HUES6 (cell line): ENCODE measurements at regions not wholly inside any gene's neighbourhood (a gene's known extent, or its start where the extent isn't known, plus 50 kb on each side); places are given as distances from the start of the nearest gene placed in this dataset.
A peak's percentile ranks its signal among the peaks of the same experiment; 100 is the strongest.

Experiments used
- H3K27ac ChIP-seq: 2 replicates; pipeline ENCODE4 v1.7.0; 2013; ENCODE audit warnings: low read depth, mild to moderate bottlenecking, low read length, inconsistent platforms
- H3K27me3 ChIP-seq: 2 replicates; pipeline ENCODE4 v1.6.1; 2013; ENCODE audit warnings: low read length; ENCODE audit not compliant: control insufficient read depth, insufficient read depth
- H3K36me3 ChIP-seq: 2 replicates; pipeline ENCODE4 v1.6.1; 2013; ENCODE audit warnings: low read length; ENCODE audit not compliant: control insufficient read depth, insufficient read depth
- H3K4me1 ChIP-seq: 2 replicates; pipeline ENCODE4 v1.6.1; 2013; ENCODE audit warnings: low read length; ENCODE audit not compliant: control insufficient read depth, insufficient read depth
- H3K4me3 ChIP-seq: 2 replicates; pipeline ENCODE4 v1.5.1; 2013; ENCODE audit warnings: low read depth, low read length
- H3K9ac ChIP-seq: one replicate; pipeline ENCODE4 v1.6.1; 2013; ENCODE audit warnings: mild to moderate bottlenecking, low read length
- H3K9me3 ChIP-seq: 2 replicates; pipeline ENCODE4 v1.6.1; 2013; ENCODE audit warnings: low read depth, low read length; ENCODE audit not compliant: control insufficient read depth, insufficient read depth

DNA sequence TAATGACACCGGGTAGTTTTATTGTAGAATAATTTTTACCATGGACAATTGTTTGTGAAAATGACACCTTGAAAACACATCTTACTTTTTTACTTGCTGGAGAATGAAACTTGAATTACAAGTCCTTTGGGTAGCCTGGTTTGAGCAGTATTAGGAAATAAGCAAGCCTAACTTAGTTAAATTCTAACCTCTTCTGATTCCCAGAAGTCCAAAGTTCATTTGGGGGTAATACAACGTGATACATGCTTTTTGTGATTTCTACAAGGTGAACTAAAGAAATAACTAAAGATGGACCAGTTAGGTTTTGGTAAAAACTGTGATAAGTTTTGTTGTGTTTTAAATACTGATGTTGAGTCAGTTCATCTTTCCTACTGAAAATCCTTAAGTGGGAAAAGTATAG lies 135.4 kb upstream of the DMRT1 start:
- H3K9me3 ChIP-seq, result no peaks in the 10 kb centered on the region
- peaks cover 5% of the 10 kb centered on the region for H3K36me3 ChIP-seq
- no peaks in the 10 kb centered on the region for H3K27me3 ChIP-seq
- H3K4me1 ChIP-seq, result peaks cover 18% of the 10 kb centered on the region
- no peak overlapping the region for H3K4me3 ChIP-seq
- peak overlapping the region; percentile 11 for H3K9ac ChIP-seq
- peak overlapping the region; percentile 17; the same call in 1 of the 2 replicates for H3K27ac ChIP-seq

DNA sequence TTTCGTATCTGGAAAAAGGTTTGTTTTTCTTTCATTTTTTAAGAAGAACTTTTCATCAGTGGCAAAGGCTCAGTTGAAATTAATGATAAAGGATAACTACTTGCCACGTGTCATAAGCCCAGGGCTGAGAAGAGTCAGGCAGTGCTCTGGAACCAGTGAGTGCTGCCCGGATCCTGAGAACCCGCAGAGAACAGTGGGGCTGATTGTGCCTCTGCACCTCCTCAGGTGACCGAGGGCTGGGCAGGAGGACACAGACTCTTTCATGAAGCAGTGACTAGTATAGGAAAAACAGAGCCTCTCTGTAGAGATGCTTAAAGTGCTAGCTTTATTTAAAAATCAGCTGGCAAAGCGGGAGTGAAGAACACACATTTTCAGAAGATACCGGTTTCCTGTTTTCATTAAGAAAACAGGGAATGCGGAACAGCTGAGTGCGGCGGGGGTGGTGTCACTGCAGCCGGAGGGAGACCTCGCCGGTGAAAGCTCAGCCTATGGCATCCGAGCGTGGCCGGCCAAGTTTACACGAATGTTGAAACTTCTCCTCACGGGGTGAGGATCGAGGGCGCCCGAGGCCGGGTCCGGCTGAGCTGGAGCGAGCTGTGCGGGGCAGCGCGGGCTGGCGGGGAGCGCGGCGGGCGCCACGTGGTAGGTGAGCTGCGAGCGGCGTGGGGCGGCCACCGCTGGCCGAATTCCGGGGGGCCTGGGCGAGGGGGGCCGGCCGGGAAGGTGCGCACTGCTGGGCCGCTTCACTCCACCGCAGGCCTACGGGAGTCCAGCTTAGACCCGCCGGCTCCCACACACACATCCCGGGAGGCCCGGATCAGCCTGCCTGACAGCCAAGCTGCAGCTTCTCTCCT lies 134.7 kb upstream of the DMRT1 start:
- H3K27ac ChIP-seq, result peak overlapping the region; percentile 17; the same call in 1 of the 2 replicates
- H3K4me3 ChIP-seq, result peak overlapping the region; percentile 49
- no peaks in the 10 kb centered on the region for H3K9me3 ChIP-seq
- H3K4me1 ChIP-seq, result peaks cover 18% of the 10 kb centered on the region
- peaks cover 13% of the 10 kb centered on the region for H3K36me3 ChIP-seq
- H3K27me3 ChIP-seq, result no peaks in the 10 kb centered on the region
- peak overlapping the region; percentile 61 for H3K9ac ChIP-seq

DNA sequence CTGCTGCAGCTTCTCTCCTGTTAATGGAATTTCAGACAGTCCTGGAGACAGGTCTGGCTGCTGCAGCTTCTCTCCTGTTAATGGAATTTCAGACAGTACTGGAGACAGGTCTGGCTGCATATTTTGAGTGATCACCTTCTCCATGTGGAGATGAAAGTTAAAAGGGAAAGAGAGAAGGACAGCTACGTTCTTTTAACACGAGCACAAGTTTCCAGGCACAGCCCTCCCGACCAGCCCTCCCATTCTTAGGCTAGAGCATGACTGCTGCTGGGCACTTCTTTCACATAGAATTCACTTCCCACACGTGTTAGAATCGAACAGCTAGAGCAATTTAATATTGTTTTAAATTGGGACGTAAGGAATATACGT lies 133.3 kb upstream of the DMRT1 start:
- Histone ChIP-seq H3K9me3 (no peaks in the 10 kb centered on the region), H3K4me1 (peaks cover 18% of the 10 kb centered on the region), H3K36me3 (peaks cover 26% of the 10 kb centered on the region), H3K9ac (peak overlapping the region; percentile 62), H3K4me3 (0 out of 2 replicates have a peak overlapping the region, but pooled peaks have one; percentile 2), H3K27ac (no peak overlapping the region; the same call in 1 of the 2 replicates), H3K27me3 (no peaks in the 10 kb centered on the region)

DNA sequence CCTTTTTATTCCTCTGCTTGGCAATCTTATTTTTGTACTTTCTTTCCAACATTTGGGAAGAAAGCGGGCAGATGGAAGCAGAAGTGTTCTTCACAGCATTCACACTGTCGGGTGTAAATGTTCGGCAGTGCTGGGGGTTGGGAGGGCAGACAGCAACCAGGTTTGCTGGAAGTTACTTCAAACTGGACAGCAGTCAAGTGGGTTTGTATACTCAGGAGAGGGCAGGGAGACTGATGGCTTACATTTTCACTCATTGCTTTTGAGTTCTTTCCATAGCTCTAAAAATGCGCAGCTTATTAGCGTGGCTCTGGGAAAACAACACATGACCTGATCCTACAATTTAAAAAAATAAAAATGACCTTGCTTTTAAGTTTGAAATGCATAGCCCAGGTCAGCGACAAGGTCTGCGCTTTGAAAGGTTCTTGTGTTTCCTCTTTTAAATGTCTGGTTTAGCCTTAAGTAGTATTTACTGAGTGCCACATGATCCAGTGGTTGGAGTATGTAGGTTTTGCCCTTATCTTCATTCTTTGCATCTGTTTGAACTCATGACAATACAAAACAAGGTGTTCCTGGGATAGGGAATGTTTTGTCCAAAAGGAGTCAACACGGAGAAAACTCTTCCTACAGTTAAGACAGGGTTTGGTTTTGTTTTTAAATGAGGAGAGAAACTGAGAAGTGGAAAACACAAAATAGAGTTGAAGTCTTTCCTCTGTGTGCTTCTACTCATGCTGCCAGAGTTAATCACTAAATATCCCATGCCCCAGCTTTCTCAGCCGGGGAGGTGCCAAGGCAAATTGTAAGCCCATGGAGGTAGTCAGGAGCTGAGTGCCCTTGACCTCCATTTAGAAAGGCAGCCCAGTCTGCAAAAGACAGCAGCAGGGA lies 132.7 kb upstream of the DMRT1 start:
- Histone ChIP-seq H3K4me1 (peaks cover 18% of the 10 kb centered on the region), H3K9ac (peak overlapping the region; percentile 62), H3K27ac (no peak overlapping the region; the same call in 1 of the 2 replicates), H3K27me3 (no peaks in the 10 kb centered on the region), H3K4me3 (peak overlapping the region; percentile 2; the same call in 1 of the 2 replicates), H3K36me3 (peaks cover 28% of the 10 kb centered on the region), H3K9me3 (no peaks in the 10 kb centered on the region)

DNA sequence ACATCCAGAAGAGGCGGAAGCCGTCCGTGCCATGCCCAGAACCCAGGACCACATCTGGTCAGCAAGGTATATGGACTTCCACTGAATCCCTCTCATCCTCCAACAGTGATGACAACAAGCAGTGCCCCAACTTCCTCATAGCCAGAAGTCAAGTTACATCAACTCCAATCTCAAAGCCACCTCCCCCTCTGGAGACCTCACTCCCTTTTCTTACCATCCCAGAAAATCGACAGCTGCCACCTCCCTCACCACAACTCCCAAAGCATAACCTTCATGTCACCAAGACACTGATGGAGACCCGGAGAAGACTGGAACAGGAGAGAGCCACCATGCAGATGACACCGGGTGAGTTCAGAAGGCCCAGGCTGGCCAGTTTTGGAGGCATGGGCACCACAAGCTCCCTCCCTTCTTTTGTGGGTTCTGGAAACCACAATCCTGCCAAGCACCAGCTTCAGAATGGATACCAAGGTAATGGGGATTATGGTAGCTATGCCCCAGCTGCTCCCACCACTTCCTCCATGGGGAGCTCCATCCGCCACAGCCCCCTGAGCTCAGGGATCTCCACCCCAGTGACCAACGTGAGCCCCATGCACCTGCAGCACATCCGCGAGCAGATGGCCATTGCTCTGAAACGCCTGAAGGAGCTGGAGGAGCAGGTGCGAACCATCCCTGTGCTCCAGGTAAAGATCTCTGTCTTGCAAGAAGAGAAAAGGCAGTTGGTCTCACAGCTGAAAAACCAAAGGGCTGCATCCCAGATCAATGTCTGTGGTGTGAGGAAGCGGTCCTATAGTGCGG lies 130.3 kb upstream of the DMRT1 start:
- H3K36me3 ChIP-seq, result peaks cover 28% of the 10 kb centered on the region
- H3K9ac ChIP-seq, result no peak overlapping the region
- no peak overlapping the region for H3K27ac ChIP-seq
- H3K4me1 ChIP-seq, result peaks cover 18% of the 10 kb centered on the region
- no peaks in the 10 kb centered on the region for H3K27me3 ChIP-seq
- no peak overlapping the region for H3K4me3 ChIP-seq
- no peaks in the 10 kb centered on the region for H3K9me3 ChIP-seq

DNA sequence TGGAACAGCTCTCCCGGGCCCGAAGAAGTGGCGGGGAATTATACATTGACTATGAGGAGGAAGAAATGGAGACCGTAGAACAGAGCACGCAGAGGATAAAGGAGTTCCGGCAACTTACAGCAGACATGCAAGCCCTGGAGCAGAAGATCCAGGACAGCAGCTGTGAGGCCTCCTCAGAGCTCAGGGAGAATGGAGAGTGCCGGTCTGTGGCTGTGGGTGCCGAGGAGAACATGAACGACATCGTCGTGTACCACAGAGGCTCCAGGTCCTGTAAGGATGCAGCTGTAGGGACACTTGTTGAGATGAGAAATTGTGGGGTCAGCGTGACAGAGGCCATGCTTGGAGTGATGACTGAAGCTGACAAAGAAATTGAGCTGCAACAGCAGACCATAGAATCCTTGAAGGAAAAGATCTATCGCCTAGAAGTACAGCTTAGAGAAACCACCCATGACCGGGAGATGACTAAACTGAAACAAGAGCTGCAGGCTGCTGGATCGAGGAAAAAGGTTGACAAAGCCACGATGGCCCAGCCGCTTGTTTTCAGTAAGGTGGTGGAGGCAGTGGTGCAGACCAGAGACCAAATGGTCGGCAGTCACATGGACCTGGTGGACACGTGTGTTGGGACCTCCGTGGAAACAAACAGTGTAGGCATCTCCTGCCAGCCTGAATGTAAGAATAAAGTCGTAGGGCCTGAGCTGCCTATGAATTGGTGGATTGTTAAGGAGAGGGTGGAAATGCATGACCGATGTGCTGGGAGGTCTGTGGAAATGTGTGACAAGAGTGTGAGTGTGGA lies 129.5 kb upstream of the DMRT1 start:
- H3K9ac ChIP-seq, result no peak overlapping the region

DNA sequence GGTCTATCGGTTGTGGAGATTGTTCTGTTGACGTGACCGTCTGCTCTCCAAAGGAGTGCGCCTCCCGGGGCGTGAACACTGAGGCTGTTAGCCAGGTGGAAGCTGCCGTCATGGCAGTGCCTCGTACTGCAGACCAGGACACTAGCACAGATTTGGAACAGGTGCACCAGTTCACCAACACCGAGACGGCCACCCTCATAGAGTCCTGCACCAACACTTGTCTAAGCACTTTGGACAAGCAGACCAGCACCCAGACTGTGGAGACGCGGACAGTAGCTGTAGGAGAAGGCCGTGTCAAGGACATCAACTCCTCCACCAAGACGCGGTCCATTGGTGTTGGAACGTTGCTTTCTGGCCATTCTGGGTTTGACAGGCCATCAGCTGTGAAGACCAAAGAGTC lies 128.9 kb upstream of the DMRT1 start:
- Histone ChIP-seq H3K9ac (no peak overlapping the region), H3K27me3 (no peaks in the 10 kb centered on the region), H3K27ac (no peak overlapping the region), H3K4me1 (peaks cover 14% of the 10 kb centered on the region), H3K4me3 (no peak overlapping the region), H3K9me3 (no peaks in the 10 kb centered on the region), H3K36me3 (peaks cover 28% of the 10 kb centered on the region)

More for the DNA sequence above, 129.5 kb upstream of the DMRT1 start:
- Histone ChIP-seq H3K36me3 (peaks cover 28% of the 10 kb centered on the region), H3K4me3 (no peak overlapping the region), H3K27me3 (no peaks in the 10 kb centered on the region), H3K27ac (no peak overlapping the region), H3K9me3 (no peaks in the 10 kb centered on the region), H3K4me1 (peaks cover 14% of the 10 kb centered on the region)

DNA sequence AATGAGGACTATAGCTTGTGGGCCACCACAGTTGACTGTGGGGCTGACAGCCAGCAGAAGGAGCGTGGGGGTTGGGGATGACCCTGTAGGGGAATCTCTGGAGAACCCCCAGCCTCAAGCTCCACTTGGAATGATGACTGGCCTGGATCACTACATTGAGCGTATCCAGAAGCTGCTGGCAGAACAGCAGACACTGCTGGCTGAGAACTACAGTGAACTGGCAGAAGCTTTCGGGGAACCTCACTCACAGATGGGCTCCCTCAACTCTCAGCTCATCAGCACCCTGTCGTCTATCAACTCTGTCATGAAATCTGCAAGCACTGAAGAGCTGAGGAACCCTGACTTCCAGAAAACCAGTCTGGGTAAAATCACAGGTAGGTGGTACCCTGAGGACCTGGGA lies 128.4 kb upstream of the DMRT1 start:
- H3K27me3 ChIP-seq, result no peaks in the 10 kb centered on the region
- no peak overlapping the region for H3K9ac ChIP-seq
- no peaks in the 10 kb centered on the region for H3K9me3 ChIP-seq
- H3K27ac ChIP-seq, result no peak overlapping the region
- peaks cover 28% of the 10 kb centered on the region for H3K36me3 ChIP-seq
- peaks cover 13% of the 10 kb centered on the region for H3K4me1 ChIP-seq
- H3K4me3 ChIP-seq, result no peak overlapping the region

DNA sequence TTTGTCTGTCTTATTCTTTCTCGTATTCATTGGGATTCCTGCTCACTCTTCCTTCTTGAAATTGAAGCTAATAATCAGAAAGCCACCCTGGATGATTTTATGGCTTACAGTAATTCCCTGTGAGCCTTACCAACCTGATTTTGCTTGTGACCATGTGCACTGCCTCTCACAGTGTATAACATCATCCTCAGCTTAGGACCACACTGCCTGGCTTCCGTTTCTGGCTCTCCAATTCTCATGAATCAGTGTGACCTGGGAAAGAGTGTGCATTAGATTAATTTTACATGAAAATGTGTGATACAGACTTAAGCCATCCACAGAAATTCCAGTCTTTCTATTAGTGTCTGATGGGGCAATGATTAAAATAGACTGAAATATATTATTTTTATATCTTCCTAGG lies 126.8 kb upstream of the DMRT1 start:
- Histone ChIP-seq H3K9ac (no peak overlapping the region), H3K9me3 (no peaks in the 10 kb centered on the region), H3K27ac (no peak overlapping the region), H3K27me3 (no peaks in the 10 kb centered on the region), H3K4me1 (no peaks in the 10 kb centered on the region; the same call in 1 of the 2 replicates), H3K4me3 (no peak overlapping the region), H3K36me3 (peaks cover 28% of the 10 kb centered on the region)

DNA sequence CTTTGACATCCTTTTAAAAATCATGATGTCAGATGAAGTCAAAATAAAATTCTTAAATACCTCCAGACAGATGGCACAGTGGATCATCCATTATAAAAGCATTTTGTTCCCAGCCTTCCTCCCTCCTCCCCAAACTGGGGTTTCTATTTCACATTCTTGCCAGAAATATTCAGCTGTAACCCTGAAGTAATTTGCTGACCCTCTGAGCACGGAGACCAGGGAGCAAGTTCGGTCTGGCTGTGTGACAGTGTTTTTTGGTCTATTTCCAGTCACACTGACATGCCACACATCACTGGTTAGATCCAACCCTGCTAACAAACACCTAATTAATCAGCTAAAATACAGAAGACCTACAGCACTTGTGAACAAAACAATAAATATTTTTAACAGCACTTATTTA lies 126.2 kb upstream of the DMRT1 start:
- peaks cover 28% of the 10 kb centered on the region for H3K36me3 ChIP-seq
- H3K27me3 ChIP-seq, result no peaks in the 10 kb centered on the region
- no peak overlapping the region for H3K9ac ChIP-seq
- peaks cover 6% of the 10 kb centered on the region for H3K4me1 ChIP-seq
- H3K9me3 ChIP-seq, result no peaks in the 10 kb centered on the region
- no peak overlapping the region for H3K4me3 ChIP-seq
- no peak overlapping the region for H3K27ac ChIP-seq
